ENCODE measurements at regions not wholly inside any gene's neighbourhood (a gene's known extent, or its start where the extent isn't known, plus 50 kb on each side); places are given as distances from the start of the nearest gene placed in this dataset.

DNA sequence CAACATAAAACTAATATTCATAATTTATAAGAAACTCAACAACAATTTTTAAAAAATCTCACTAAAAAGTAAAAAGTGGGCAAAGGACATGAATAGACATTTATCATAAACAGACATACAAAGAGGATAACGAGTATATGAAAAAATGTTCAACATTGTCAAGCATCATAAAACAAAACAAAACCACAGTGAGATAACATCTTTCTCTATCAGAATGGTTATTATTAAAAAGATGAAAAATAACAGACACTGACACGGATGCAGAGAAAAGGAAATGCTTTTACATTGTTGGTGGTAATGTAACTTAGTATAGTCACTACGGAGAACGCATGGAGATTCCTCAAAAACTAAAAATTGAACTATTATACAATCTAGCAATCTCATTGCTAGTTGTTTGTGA, 813.0 kb downstream of the LUZP2 start:
- no peak for DNase-seq (ENCODE audit: low read depth)
- TF ChIP-seq, protein P1, sequence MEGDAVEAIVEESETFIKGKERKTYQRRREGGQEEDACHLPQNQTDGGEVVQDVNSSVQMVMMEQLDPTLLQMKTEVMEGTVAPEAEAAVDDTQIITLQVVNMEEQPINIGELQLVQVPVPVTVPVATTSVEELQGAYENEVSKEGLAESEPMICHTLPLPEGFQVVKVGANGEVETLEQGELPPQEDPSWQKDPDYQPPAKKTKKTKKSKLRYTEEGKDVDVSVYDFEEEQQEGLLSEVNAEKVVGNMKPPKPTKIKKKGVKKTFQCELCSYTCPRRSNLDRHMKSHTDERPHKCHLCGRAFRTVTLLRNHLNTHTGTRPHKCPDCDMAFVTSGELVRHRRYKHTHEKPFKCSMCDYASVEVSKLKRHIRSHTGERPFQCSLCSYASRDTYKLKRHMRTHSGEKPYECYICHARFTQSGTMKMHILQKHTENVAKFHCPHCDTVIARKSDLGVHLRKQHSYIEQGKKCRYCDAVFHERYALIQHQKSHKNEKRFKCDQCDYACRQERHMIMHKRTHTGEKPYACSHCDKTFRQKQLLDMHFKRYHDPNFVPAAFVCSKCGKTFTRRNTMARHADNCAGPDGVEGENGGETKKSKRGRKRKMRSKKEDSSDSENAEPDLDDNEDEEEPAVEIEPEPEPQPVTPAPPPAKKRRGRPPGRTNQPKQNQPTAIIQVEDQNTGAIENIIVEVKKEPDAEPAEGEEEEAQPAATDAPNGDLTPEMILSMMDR (IDR thresholded peaks at IDR 0.05; ENCODE audit: insufficient read depth, low read depth, low read length, missing control alignments): no peak
- H3K4me3 ChIP-seq (ENCODE audit: low read depth, low read length): no peak overlapping the region

DNA sequence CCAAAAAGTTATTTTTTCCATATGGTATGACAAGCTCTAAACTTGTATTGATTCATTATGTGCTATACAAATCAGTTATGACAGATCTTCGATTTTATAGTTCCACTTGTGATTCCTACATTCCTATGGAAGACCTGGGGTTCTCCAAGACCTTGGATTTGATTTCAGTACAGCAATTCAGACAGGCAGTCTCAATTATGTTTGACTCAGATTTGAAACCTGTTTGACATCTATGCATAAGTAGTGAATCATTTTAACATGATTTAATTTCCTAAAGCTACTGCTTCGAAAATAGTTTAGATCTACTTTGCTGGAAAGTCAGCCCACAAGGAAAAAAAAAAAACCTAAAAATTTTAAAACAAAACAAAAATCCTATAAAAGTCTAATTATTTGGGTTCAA, 820.4 kb downstream of the LUZP2 start:
- TF ChIP-seq, protein P1 (IDR thresholded peaks at IDR 0.05; ENCODE audit: insufficient read depth, low read depth, low read length, missing control alignments): no peak
- H3K4me3 ChIP-seq (ENCODE audit: low read depth, low read length): no peak overlapping the region
- no peak for DNase-seq (ENCODE audit: low read depth)

DNA sequence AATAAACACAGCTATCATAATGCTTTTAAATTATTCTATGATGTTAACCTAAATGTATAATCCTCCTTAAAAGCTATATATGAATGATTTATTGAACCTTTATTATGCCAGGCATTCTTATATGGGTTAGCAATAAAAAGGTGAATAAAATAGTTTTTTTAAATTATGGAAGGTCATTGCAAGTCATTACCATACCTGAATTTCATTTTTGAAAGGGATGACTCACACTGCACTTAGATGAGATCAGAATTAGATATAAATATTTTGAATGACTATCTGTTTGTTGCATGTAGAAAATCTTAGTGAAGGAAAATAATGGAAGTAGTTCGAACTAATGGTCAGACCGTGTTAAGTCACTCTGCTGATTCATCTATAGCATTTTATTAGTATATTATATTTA, 822.3 kb downstream of the LUZP2 start:
- TF ChIP-seq, protein P1 (IDR thresholded peaks at IDR 0.05; ENCODE audit: insufficient read depth, low read depth, low read length, missing control alignments): no peak
- no peak overlapping the region for H3K4me3 ChIP-seq (ENCODE audit: low read depth, low read length)
- no peak for DNase-seq (ENCODE audit: low read depth)

DNA sequence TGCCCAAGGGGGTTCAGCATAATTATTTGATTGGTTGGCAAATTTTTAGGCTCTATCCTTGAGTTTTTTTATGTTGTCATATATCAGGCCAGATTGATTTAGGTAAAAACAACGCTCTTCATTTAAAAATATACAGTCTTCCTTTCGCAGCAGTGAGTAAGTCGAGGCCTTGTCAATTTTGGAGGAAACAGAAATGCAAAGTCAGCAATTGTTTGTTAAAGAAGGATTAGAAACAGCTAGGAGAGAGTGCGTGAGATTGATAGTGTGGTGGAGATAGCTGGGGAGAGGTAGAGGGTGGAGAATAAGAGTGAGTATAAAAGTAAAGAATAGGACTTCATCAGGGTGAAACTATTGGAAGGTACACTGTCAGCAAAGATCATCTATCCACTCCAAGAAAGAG, 830.8 kb downstream of the LUZP2 start:
- TF ChIP-seq, protein P1 (IDR thresholded peaks at IDR 0.05; ENCODE audit: insufficient read depth, low read depth, low read length, missing control alignments): no peak
- DNase-seq (ENCODE audit: low read depth): no peak
- H3K4me3 ChIP-seq (ENCODE audit: low read depth, low read length): no peak overlapping the region

DNA sequence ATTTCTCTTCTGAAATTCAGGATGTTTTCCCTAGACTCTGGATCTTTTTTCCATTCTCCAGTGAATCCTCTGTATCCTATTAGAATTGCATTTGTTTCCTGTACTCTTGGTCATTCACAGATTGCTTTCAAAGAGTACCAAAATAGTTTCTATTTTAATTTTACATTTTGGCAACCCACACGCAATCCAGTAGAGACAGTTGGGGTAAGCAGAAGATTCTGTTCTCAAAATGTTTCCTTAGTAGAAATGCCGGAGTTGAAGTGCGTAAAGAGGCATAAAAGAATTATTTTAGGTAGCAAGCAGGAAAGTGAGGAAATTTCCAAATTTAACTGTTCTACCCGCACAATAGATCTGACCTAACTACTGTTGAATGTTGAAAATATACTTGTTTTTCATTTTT, 842.4 kb downstream of the LUZP2 start:
- no peak for DNase-seq (ENCODE audit: low read depth)
- TF ChIP-seq, protein P1 (IDR thresholded peaks at IDR 0.05; ENCODE audit: insufficient read depth, low read depth, low read length, missing control alignments): no peak
- H3K4me3 ChIP-seq (ENCODE audit: low read depth, low read length): no peak overlapping the region

DNA sequence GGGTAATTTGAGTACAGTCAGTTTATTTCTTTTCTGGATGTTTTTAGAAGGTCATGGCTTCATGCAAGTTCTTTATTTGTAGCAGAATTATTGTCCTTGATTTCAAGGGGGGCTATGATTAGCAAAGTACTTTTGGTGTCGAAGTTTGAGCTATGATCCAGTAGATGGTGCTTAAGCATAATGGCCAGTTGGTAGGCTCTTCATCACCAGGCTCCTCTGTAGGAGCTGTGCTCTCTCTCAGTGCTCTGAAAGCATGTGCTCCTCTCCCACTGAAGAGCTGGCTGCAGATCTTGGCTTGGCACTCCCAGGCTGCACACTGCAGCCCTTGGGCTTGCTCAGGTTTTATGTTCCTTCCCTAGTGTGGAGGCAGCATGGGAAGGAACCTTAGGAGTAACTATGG, 852.7 kb downstream of the LUZP2 start:
- DNase-seq (ENCODE audit: low read depth): no peak
- H3K4me3 ChIP-seq (ENCODE audit: low read depth, low read length): no peak overlapping the region
- TF ChIP-seq, protein P1 (IDR thresholded peaks at IDR 0.05; ENCODE audit: insufficient read depth, low read depth, low read length, missing control alignments): no peak

Measured in GM12865 (cell line).